ENCODE measurements at regions not wholly inside any gene's neighbourhood (a gene's known extent, or its start where the extent isn't known, plus 50 kb on each side); places are given as distances from the start of the nearest gene placed in this dataset.

GRCh38 chr14:59081720-59082119, 106.7 kb upstream of the DAAM1 start:
- H3K9me3 ChIP-seq = no peaks in the 10 kb centered on the region
- no peak overlapping the region for H3K4me3 ChIP-seq
- intact Hi-C loops (cut with DNase I; ENCODE audit: low total_unique reads) = no loop called here
- no peaks in the 10 kb centered on the region for H3K27me3 ChIP-seq
- DNase-seq = no peak
- no peaks in the 10 kb centered on the region for H3K36me3 ChIP-seq (ENCODE audit: low read depth, missing control alignments)
- no peak overlapping the region for H3K27ac ChIP-seq
- no peak for TF ChIP-seq POLR2A (IDR thresholded peaks at IDR 0.05)
- TF ChIP-seq, protein P1, sequence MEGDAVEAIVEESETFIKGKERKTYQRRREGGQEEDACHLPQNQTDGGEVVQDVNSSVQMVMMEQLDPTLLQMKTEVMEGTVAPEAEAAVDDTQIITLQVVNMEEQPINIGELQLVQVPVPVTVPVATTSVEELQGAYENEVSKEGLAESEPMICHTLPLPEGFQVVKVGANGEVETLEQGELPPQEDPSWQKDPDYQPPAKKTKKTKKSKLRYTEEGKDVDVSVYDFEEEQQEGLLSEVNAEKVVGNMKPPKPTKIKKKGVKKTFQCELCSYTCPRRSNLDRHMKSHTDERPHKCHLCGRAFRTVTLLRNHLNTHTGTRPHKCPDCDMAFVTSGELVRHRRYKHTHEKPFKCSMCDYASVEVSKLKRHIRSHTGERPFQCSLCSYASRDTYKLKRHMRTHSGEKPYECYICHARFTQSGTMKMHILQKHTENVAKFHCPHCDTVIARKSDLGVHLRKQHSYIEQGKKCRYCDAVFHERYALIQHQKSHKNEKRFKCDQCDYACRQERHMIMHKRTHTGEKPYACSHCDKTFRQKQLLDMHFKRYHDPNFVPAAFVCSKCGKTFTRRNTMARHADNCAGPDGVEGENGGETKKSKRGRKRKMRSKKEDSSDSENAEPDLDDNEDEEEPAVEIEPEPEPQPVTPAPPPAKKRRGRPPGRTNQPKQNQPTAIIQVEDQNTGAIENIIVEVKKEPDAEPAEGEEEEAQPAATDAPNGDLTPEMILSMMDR (IDR thresholded peaks at IDR 0.05) = no peak
- no peaks in the 10 kb centered on the region for H3K4me1 ChIP-seq

DNA sequence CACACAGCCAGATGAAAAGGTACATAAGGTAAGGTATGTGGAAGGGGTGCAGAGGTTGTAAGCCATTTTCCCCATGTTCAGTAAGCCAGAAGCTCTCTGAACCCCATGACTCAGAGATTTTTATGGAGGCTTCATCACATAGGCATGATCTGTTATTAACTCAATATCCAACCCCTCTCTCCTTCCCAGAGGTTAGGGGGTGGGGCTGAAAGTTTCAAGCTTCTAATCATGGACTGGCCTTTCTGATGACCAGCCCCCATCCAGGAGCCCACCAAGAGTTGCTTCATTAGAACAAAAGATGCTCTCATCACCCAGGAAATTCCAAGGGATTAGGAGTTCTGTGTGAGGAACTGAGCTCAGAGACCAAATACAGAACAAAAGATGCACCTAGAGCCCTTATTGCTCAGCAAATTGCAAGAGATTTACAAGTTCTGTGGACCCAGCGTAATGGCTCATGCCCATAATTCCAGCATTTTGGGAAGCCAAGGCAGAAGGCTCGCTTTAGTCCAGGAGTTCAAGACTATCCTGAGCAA, 103.2 kb upstream of the DAAM1 start:
- TF ChIP-seq POLR2A (IDR thresholded peaks at IDR 0.05) = no peak
- TF ChIP-seq, protein P1 (IDR thresholded peaks at IDR 0.05) = no peak
- Histone ChIP-seq H3K4me3 (no peak overlapping the region), H3K4me1 (no peaks in the 10 kb centered on the region), H3K27me3 (no peaks in the 10 kb centered on the region), H3K9me3 (no peaks in the 10 kb centered on the region), H3K27ac (no peak overlapping the region), H3K36me3 (ENCODE audit: low read depth, missing control alignments) (no peaks in the 10 kb centered on the region)
- 91 to 98% methylated on average over 2 of the region's 2 CpGs for WGBS, 2 donors
- intact Hi-C loops (cut with DNase I; ENCODE audit: low total_unique reads) = no loop called here
- DNase-seq = no peak

DNA sequence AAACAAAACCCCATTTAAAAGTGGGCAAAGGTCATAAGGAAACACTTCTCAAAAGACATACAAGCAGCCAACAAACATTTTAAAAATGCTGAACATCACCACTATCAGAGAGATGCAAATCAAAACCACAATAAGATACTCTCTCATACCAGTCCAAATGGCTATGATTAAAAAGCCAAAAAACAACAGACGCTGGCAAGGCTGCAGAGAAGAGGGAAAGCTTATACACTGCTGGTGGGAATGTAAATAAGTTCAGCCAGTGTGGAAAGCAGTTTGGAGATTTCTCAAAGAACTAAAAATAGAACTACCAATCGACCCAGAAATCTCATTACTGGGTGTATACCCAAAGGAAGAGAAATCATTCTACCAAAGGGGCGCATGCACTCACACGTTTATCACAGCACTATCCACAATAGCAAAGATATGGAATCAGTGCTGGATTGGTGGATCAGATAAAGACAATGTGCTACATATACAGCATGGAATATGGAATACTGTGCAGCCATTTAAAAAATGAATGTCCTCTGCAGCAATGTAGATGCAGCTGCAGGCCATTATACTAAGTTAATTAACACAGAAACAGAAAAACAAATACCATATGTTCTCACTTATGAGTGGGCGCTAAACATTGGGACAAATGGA, 102.1 kb upstream of the DAAM1 start:
- no peaks in the 10 kb centered on the region for H3K4me1 ChIP-seq
- no peaks in the 10 kb centered on the region for H3K36me3 ChIP-seq (ENCODE audit: low read depth, missing control alignments)
- H3K9me3 ChIP-seq = no peaks in the 10 kb centered on the region
- H3K4me3 ChIP-seq = no peak overlapping the region
- H3K27me3 ChIP-seq = no peaks in the 10 kb centered on the region
- WGBS, 2 donors = 64 to 73% methylated on average over 5 of the region's 5 CpGs
- intact Hi-C loops (cut with DNase I; ENCODE audit: low total_unique reads) = no loop called here
- DNase-seq = no peak
- TF ChIP-seq POLR2A (IDR thresholded peaks at IDR 0.05) = no peak
- TF ChIP-seq, protein P1 (IDR thresholded peaks at IDR 0.05) = no peak
- no peak overlapping the region for H3K27ac ChIP-seq

DNA sequence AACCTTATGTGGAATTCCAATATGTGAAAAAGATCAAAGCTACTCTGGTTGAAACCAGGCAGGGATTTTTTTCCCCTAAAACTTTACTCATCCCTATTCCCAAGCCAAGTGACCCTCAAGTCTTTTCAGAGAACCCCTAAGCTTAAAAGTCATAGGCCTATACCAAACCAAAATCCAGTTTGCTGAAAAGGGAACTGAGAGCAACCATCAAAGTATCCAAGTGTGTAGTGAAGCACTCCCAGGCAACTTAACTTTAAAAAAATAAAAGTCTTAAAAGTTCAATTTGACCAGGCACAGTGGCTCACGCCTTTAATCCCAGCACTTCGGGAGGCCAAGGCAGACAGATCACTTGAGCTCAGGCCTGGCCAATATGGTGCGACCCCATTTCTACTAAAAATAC, 101.2 kb upstream of the DAAM1 start:
- no peak for DNase-seq
- H3K36me3 ChIP-seq (ENCODE audit: low read depth, missing control alignments) = no peaks in the 10 kb centered on the region
- no peaks in the 10 kb centered on the region for H3K27me3 ChIP-seq
- WGBS, 2 donors = 92 to 100% methylated on average over 3 of the region's 3 CpGs
- no peaks in the 10 kb centered on the region for H3K4me1 ChIP-seq
- H3K9me3 ChIP-seq = no peaks in the 10 kb centered on the region
- no peak overlapping the region for H3K4me3 ChIP-seq
- no peak for TF ChIP-seq POLR2A (IDR thresholded peaks at IDR 0.05)
- TF ChIP-seq, protein P1 (IDR thresholded peaks at IDR 0.05) = no peak
- intact Hi-C loops (cut with DNase I; ENCODE audit: low total_unique reads) = no loop called here
- no peak overlapping the region for H3K27ac ChIP-seq

GRCh38 chr14:59087711-59088110, 100.8 kb upstream of the DAAM1 start:
- Histone ChIP-seq H3K27ac (no peak overlapping the region), H3K9me3 (no peaks in the 10 kb centered on the region), H3K27me3 (no peaks in the 10 kb centered on the region), H3K36me3 (ENCODE audit: low read depth, missing control alignments) (no peaks in the 10 kb centered on the region), H3K4me3 (no peak overlapping the region), H3K4me1 (no peaks in the 10 kb centered on the region)
- no peak for DNase-seq
- WGBS, 2 donors = 92 to 93% methylated on average over 2 of the region's 2 CpGs
- TF ChIP-seq, protein P1 (IDR thresholded peaks at IDR 0.05) = no peak
- no peak for TF ChIP-seq POLR2A (IDR thresholded peaks at IDR 0.05)
- intact Hi-C loops (cut with DNase I; ENCODE audit: low total_unique reads) = no loop called here
